Gastroesophageal sphincter (tissue), 4 donors: ENCODE measurements at regions not wholly inside any gene's neighbourhood (a gene's known extent, or its start where the extent isn't known, plus 50 kb on each side); places are given as distances from the start of the nearest gene placed in this dataset.
A peak's percentile ranks its signal among the peaks of the same experiment; 100 is the strongest.
"Not testable (repeated sequence)": the region's sequence is repeated elsewhere in the genome, so short reads cannot be mapped to it uniquely, and the experiment has no call there.

ENCODE experiments used
- ATAC-seq: fragments of 150-250 bp; one replicate; pipeline ENCODE4 v1.9.1; 2016; ENCODE audit warnings: mild to moderate bottlenecking, moderate library complexity
- H3K27ac ChIP-seq, 4 donors: fragments of 200-600 bp; sonication (generic) in 3 of 4; 1 replicate in 3 of 4; 2 replicates in 1 of 4; pipeline ENCODE4 v1.5.1; 2016 to 2019
- H3K27me3 ChIP-seq: fragments of 200-600 bp; sonication (generic); one replicate; pipeline ENCODE4 v1.5.1; 2019
- H3K36me3 ChIP-seq, 2 donors: fragments of 200-600 bp; sonication (generic); one replicate each; pipeline ENCODE4 v1.5.1; 2019; ENCODE audit warnings: control low read depth in 1 of 2
- H3K4me1 ChIP-seq, 3 donors: fragments of 200-600 bp; sonication (generic); 1 replicate in 2 of 3; 2 replicates in 1 of 3; pipeline ENCODE4 v1.5.1; 2016 to 2019; ENCODE audit warnings: control low read depth in 2 of 3
- H3K4me3 ChIP-seq, 2 donors: fragments of 200-600 bp; sonication (generic); one replicate each; pipeline ENCODE4 v1.5.1; 2019; ENCODE audit warnings: mild to moderate bottlenecking in 1 of 2, moderate library complexity in 1 of 2
- H3K9me3 ChIP-seq, 3 donors: fragments of 200-600 bp; sonication (generic); one replicate each; pipeline ENCODE4 v1.5.1; 2017 to 2019; ENCODE audit warnings: control low read depth in 2 of 3
- EP300 ChIP-seq: sonication (generic); formaldehyde crosslinking; IDR thresholded peaks from one replicate; pipeline ENCODE4 v1.6.1; 2017; ENCODE audit warnings: antibody characterized with exemption, mild to moderate bottlenecking
- POLR2A ChIP-seq, 2 donors: fragments of 450-650 bp; IDR thresholded peaks; one replicate each; pipeline ENCODE4 v1.6.1; 2017; ENCODE audit warnings: antibody characterized with exemption in 2 of 2, mild to moderate bottlenecking in 2 of 2, moderate library complexity in 1 of 2
- POLR2AphosphoS5 ChIP-seq: sonication (generic); formaldehyde crosslinking; IDR thresholded peaks from one replicate; pipeline ENCODE4 v1.6.1; 2017; ENCODE audit warnings: antibody characterized with exemption
- WGBS, 2 donors: methylation state at CpG; one replicate each; pipeline ENCODE4 v1.1.5; 2018; ENCODE audit warnings: low coverage in 1 of 2; 5-methylcytosine and 5-hydroxymethylcytosine counted together
- TF ChIP-seq, protein P1 (sequence below), 4 experiments: fragments of 200-600 bp in 2 of 4; fragments of 450-650 bp in 2 of 4; sonication (generic) in 1 of 4; IDR thresholded peaks; one replicate each; pipeline ENCODE4 v1.5.1; 2017 to 2019; ENCODE audit warnings: antibody characterized with exemption in 4 of 4, mild to moderate bottlenecking in 2 of 4, moderate library complexity in 2 of 4

DNA sequence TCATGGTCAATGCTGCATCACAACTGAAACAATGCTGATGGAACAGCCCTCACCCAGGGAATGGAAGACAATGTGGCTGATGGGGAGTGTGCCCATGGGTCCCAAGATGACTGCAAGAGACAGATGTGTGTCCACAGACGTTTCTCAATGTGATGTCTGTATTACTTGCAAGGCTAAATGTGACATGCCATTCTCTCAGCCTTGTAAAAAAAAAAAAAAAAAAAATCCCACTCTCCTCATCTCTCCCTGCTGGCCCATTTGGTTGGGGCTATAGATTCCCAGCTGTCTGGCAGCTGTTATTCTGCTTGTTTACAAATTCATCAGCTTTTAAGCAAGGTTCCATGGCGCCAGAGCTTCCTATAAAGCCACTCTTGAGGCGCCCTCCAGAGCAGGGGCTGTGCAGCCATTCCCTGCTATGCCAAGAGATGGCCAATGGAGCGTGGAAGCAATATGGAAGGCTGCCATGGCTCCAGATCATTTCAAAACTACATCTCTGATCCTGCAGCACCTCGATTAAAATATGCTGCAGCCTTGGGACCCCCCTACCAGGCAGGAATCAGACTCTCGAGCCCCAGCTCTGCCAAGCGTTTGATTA is 294.8 kb downstream of the FOXO1 start:
- ATAC-seq = no peak
- Histone ChIP-seq H3K36me3 (no peaks in the 10 kb centered on the region), H3K27me3 (no peaks in the 10 kb centered on the region), H3K27ac (no peak overlapping the region), H3K4me1 (peaks cover 0 to 16% (median 0%) of the 10 kb centered on the region in 3 donors), H3K4me3 (no peak overlapping the region), H3K9me3 (no peaks in the 10 kb centered on the region)
- WGBS, 2 donors = 64 to 71% methylated on average over 4 to 7 of the region's 7 CpGs
- TF ChIP-seq EP300 (no peak), POLR2A (IDR thresholded peaks at IDR 0.05) (no peak), POLR2AphosphoS5 (no peak)
- TF ChIP-seq, protein P1, sequence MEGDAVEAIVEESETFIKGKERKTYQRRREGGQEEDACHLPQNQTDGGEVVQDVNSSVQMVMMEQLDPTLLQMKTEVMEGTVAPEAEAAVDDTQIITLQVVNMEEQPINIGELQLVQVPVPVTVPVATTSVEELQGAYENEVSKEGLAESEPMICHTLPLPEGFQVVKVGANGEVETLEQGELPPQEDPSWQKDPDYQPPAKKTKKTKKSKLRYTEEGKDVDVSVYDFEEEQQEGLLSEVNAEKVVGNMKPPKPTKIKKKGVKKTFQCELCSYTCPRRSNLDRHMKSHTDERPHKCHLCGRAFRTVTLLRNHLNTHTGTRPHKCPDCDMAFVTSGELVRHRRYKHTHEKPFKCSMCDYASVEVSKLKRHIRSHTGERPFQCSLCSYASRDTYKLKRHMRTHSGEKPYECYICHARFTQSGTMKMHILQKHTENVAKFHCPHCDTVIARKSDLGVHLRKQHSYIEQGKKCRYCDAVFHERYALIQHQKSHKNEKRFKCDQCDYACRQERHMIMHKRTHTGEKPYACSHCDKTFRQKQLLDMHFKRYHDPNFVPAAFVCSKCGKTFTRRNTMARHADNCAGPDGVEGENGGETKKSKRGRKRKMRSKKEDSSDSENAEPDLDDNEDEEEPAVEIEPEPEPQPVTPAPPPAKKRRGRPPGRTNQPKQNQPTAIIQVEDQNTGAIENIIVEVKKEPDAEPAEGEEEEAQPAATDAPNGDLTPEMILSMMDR (IDR thresholded peaks at IDR 0.05) = no peak

DNA sequence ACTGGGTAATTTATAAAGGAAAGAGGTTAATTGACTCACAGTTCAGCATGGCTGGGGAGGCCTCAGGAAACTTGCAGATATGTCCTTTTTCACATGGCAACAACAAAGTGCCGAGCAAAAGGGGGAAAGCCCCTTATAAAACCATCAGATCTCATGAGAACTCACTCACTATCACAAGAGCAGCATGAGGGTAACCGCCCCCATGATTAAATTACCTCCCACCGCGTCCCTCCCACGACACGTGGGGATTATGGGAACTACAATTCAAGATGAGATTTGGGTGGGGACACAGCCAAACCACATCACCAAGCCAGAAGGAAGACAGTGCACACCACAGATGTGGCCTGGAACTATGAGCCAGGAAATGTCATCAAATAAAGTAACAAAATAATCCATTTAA is 292.8 kb downstream of the FOXO1 start:
- WGBS, 2 donors = 60 to 81% methylated on average over 6 of the region's 6 CpGs
- not testable (repeated sequence) for H3K4me3 ChIP-seq, ATAC-seq

DNA sequence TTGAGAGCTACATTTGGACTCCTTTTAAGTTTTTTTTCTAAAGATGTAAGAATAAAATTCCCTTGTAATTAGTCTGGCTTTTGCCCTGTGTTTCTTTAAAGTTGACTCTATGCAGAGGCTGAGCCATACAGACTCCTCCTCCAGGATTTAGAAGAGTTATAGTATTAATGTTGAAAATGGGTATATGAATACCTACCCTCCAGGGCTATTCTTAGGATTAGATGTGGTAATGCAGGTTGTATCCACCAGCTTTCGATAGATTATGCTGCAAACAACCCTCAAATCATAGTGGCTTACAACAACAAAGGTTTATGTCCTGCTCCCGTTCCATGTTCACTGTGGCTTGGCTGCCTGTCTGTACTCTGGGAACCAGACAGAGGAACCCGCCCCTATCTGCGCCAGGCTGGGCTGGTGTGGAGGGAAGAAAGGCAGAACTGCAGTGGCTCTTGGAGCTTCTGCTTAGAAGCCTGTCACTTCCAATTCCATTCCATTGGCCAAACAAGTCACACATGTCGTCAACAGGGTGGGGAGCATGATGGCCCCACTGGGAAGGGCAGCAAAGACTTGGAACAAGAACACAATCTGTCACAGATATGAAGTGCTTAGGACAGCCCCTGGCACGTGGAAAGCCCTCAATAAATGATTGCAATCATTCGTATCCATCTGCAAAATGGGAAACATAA is 290.8 kb downstream of the FOXO1 start:
- H3K9me3 ChIP-seq = no peaks in the 10 kb centered on the region
- H3K36me3 ChIP-seq = no peaks in the 10 kb centered on the region
- WGBS, 2 donors = 63 to 69% methylated on average over 3 to 4 of the region's 7 CpGs
- ATAC-seq = peak; percentile 42
- no peaks in the 10 kb centered on the region for H3K27me3 ChIP-seq
- TF ChIP-seq POLR2AphosphoS5 = no peak
- no peak for TF ChIP-seq EP300
- TF ChIP-seq POLR2A (IDR thresholded peaks at IDR 0.05) = no peak
- TF ChIP-seq, protein P1 (IDR thresholded peaks at IDR 0.05) = no peak
- H3K4me3 ChIP-seq = no peak overlapping the region
- H3K27ac ChIP-seq = peak overlapping the region in 2 of 4 donors; percentile 26 to 45
- peaks cover 0 to 21% (median 0%) of the 10 kb centered on the region in 3 donors for H3K4me1 ChIP-seq

More for the DNA sequence above, 292.8 kb downstream of the FOXO1 start:
- H3K27me3 ChIP-seq, H3K9me3 ChIP-seq, H3K36me3 ChIP-seq, H3K27ac ChIP-seq: not testable (repeated sequence)
- H3K4me1 ChIP-seq = peaks cover 0 to 22% (median 0%) of the 10 kb centered on the region in 3 donors

DNA sequence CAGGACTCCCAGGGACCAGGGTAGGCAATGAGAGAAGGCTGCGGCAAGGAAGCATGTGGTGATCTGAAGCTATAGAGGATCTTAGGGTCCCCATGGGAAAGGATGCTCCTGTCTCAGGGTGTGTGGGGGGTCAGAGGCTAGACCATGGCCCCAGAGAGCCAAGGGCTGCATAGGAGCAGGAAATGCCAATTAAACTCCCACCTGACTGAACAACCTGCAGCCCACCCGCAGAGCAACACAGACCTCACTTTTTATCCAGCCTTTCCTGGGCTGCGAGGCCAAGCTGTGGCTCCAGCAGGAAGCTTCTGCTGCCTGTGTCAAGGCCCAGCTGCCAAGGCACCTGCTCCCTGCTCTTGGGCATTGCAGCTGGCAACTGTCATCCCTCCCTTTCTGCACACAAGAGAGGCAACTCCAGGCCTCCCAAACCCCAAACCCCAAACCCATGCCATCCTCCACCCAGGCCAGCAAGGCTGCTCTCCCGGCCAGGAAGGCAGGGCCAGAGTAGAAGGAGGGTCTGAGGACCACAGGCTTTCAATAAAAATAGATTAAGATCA is 290.1 kb downstream of the FOXO1 start:
- Histone ChIP-seq H3K27ac (peak overlapping the region in 1 of 4 donors; percentile 45), H3K36me3 (no peaks in the 10 kb centered on the region), H3K4me3 (peak overlapping the region in 1 of 2 donors; percentile 5), H3K4me1 (peaks cover 0 to 21% (median 0%) of the 10 kb centered on the region in 3 donors), H3K27me3 (no peaks in the 10 kb centered on the region), H3K9me3 (no peaks in the 10 kb centered on the region)
- WGBS, 2 donors = 83 to 90% methylated on average over 2 to 3 of the region's 4 CpGs
- no peak for ATAC-seq
- TF ChIP-seq EP300 = no peak
- TF ChIP-seq, protein P1 (IDR thresholded peaks at IDR 0.05) = no peak

DNA sequence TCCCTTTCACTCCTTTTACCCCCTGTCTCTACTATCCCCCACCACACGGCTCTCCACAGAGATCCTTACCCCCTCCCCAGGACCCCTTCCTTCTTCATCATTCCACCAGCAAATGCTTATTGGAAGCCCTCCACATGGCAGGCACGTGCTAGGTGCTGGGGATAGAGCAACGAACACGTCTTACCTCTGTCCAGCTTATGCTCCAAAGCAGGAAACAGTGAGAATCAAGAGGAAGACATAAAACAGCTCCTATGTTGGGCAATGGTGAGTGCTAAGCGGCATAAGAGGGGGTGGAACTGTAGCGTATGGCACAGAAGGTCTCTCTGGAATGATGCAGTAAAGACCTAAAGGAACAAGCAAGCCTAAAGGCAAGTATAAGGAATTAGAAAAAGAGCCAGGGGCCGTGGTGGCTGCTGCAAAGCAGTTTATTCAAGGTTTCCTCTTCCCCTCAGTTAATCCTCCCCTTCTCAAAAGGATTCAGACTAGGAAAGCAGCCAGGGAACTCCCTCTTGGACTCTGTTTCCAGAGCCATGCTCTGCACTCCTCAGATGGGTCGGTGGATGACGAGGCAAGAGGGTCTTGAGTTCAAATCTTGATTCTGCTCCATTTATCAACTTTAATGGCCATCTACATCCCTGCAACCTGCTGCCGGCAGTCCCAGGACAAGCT is 289.4 kb downstream of the FOXO1 start:
- TF ChIP-seq, protein P1 (IDR thresholded peaks at IDR 0.05) = no peak
- TF ChIP-seq POLR2AphosphoS5 = peak; percentile 22
- Histone ChIP-seq H3K27ac (peak overlapping the region in 2 of 4 donors; percentile 33 to 45), H3K4me1 (peaks cover 0 to 21% (median 0%) of the 10 kb centered on the region in 3 donors), H3K27me3 (no peaks in the 10 kb centered on the region), H3K4me3 (peak overlapping the region in 1 of 2 donors; percentile 5), H3K9me3 (no peaks in the 10 kb centered on the region), H3K36me3 (no peaks in the 10 kb centered on the region)
- ATAC-seq = no peak
- WGBS, 2 donors = 38 to 64% methylated on average over 5 of the region's 10 CpGs
